WI38 (cell line): ENCODE measurements at regions not wholly inside any gene's neighbourhood (a gene's known extent, or its start where the extent isn't known, plus 50 kb on each side); places are given as distances from the start of the nearest gene placed in this dataset.

Source experiments
- H3K4me3 ChIP-seq: 2 replicates; pipeline ENCODE4 v1.5.1; 2011; ENCODE audit warnings: low read depth, mild to moderate bottlenecking, control low read depth, low read length
- TF ChIP-seq, protein P1 (sequence below): IDR thresholded peaks from 2 replicates; pipeline ENCODE4 v1.5.1; 2012; ENCODE audit warnings: low read depth, mild to moderate bottlenecking, control low read depth, low read length

DNA sequence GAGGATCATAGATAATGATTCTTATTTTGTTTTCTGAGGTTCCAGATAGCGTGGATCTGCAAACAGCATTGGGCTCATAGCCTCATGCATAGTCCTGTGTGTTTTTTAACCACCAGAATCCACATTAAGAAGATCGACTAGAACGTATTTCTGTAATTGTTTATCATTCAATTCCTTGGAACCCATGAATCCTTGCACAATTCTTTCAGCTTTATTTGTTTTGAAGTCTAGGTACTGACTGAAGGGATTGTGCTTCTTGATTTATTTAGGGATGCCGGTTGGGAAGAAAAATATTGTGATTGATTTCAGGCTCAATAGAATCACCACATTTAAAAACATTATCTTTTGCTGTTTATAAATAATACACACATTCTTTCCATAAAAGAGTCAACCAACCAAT, 314.6 kb upstream of the ZNF717 start:
- H3K4me3 ChIP-seq: no peak overlapping the region
- TF ChIP-seq, protein P1, sequence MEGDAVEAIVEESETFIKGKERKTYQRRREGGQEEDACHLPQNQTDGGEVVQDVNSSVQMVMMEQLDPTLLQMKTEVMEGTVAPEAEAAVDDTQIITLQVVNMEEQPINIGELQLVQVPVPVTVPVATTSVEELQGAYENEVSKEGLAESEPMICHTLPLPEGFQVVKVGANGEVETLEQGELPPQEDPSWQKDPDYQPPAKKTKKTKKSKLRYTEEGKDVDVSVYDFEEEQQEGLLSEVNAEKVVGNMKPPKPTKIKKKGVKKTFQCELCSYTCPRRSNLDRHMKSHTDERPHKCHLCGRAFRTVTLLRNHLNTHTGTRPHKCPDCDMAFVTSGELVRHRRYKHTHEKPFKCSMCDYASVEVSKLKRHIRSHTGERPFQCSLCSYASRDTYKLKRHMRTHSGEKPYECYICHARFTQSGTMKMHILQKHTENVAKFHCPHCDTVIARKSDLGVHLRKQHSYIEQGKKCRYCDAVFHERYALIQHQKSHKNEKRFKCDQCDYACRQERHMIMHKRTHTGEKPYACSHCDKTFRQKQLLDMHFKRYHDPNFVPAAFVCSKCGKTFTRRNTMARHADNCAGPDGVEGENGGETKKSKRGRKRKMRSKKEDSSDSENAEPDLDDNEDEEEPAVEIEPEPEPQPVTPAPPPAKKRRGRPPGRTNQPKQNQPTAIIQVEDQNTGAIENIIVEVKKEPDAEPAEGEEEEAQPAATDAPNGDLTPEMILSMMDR: no peak

DNA sequence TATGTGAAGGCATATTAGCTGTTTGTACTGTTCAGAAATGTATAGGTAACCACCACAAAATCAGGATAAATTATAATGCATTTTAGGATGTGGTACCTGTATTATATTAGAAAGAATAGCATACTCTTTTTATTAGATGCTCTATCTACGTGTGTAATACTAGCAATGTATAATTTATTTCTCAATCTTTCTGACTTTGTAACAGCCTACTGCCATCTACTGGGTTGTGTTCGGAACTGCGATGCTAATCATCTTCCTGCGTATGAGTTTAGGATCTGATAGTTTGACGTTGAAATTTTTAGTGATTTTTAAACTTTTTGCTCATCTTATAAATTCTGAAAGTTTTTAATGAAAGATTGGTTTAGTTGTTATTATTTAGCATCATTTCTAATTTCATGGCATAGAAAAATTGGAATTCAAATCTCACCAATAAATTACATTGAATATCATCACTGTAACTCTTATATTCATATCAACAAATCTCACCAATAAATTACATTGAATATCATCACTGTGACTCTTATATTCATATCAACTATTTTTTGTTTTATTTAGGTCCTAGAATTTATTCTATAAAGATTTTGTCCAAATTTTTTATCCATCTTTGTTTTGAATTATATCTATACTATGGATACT, 322.7 kb upstream of the ZNF717 start:
- H3K4me3 ChIP-seq: no peak overlapping the region
- TF ChIP-seq, protein P1: peak; percentile 71

DNA sequence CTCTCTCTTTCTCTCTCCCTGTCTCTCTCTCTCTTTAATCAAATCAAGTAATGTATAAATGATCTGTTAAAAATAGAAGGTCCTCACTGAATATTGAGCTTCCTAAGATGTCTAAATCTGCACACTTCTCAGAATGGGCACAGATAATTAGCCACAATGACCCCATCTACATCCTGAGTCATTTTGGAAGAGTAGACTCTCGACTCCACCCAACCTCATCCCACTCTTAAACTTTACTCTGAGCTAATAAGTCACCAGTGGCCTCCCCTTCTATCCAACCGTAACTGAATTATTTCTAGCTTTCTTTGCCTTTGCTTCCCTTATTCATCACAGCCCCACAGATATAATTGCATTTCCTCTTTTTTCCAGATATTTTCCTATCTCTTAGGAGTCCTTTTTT, 326.5 kb upstream of the ZNF717 start:
- no peak overlapping the region for H3K4me3 ChIP-seq
- TF ChIP-seq, protein P1: no peak

DNA sequence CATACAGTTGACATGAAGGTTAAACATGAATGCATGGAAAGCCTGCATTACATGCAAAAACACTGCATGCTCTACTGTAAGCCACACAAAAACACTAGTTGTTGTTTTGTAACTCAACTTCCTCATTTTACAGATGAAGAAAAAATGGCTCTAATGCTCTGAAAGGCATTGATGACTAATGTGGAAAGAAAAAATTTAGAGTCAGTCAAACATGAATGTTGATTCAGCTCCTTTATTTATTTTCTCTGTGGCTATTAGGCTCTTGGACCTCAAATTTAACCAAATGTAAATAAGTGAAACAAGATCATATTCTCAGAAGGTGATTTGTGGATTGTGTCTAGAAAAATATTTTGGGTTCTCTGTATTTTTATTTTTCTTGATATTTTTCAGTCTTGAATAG, 336.7 kb upstream of the ZNF717 start:
- TF ChIP-seq, protein P1: no peak

DNA sequence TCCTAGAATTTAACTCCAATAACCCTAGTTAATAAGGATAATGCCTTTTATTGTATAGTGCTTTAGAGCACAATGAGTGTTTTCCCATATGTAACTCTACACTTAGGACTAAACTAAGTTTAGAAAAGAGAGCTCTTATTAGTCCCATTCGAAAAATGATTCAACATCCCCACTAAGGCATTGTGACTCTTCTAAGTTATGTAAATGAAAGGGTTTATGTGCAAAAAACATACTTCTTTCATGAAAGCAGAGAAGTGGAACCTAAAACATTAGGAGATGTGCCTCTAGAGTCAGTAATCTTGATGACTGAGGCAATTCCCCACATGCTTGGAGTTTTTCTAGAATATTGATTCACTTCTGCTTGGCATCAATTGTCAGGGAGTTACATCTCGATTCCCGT, 344.1 kb upstream of the ZNF717 start:
- no peak overlapping the region for H3K4me3 ChIP-seq
- TF ChIP-seq, protein P1: no peak

More for the DNA sequence above, 336.7 kb upstream of the ZNF717 start:
- H3K4me3 ChIP-seq: no peak overlapping the region

DNA sequence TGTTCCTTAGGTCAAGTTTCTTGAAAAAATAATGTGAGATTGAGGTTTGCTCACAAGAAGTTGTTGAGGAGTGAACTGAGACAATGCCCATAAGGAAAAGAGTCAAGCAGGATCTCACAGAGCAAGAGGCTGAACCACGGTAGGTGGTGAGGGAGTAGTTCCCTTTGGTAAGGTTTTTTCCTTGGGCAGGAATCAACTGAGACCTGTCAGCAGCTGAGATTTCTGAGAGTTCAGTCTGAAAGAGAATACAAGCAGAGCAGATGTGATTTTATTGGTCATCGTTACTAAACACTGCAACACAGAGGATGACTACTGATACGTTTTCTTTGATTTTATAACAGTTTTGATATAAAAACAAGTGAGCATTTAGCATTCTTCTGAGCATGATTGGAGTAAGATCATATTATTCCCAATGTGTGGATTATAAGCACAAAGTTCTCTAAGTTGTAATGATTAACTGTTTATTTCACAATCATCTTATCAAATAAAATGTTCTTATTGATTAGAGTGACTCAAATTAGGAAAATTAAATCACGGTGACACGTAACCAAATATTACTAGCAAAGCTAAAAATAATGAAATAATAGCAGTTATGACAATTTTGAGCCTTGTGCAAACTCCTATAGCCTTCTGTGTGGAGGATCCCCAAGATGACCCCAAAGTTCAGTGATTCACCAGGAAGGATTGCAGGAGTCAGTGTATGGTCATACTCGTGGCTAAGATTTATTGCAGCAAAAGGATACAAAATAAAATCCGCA, 346.2 kb upstream of the ZNF717 start:
- TF ChIP-seq, protein P1: no peak

DNA sequence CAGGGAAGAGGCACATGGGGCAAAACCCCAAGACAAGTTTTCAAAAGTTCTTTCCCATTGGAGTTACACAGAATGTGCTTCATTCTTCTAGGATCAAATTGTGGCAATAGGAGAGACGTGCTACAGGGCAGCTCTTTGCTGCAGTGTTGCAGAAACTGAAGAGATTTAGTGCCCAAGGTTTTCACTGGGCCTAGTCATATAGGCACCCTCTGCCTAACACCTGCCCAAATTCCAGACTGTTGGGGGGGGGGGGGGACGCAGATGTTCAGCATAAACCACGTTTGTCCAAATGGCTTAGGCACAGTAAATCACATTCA, 346.8 kb upstream of the ZNF717 start:
- TF ChIP-seq, protein P1: no peak
- no peak overlapping the region for H3K4me3 ChIP-seq

More for the DNA sequence above, 346.2 kb upstream of the ZNF717 start:
- H3K4me3 ChIP-seq: no peak overlapping the region
